OCI-LY3 (cell line): ENCODE measurements at regions not wholly inside any gene's neighbourhood (a gene's known extent, or its start where the extent isn't known, plus 50 kb on each side); places are given as distances from the start of the nearest gene placed in this dataset.

ENCODE experiments used
- H2AFZ ChIP-seq: fragments of 200-600, 300-600 bp; shearing (Covaris generic); 2 replicates; pipeline ENCODE4 v1.6.0; 2014; ENCODE audit warnings: antibody characterized with exemption, low read depth, low read length
- H3K27ac ChIP-seq: fragments of 200-600, 300-600 bp; sonication (generic); 2 replicates; pipeline ENCODE4 v1.5.1; 2014; ENCODE audit warnings: mild to moderate bottlenecking, low read length, moderate library complexity, mixed read lengths
- H3K27me3 ChIP-seq: fragments of 200-600, 300-600 bp; sonication (generic); 2 replicates; pipeline ENCODE4 v1.6.1; 2014; ENCODE audit warnings: low read depth, low read length, mixed read lengths
- H3K36me3 ChIP-seq: fragments of 200-600, 300-600 bp; sonication (generic); replicated peaks from 2 replicates; pipeline ENCODE3; 2014; ENCODE audit warnings: low read depth, low read length, mixed read lengths
- H3K4me1 ChIP-seq: fragments of 300-600, 200-600 bp; sonication (generic); 2 replicates; pipeline ENCODE4 v1.6.1; 2014; ENCODE audit warnings: low read length, mixed read lengths
- H3K4me2 ChIP-seq: fragments of 200-600, 300-600 bp; sonication (generic); 2 replicates; pipeline ENCODE4 v1.6.1; 2014; ENCODE audit warnings: low read length, mixed read lengths
- H3K4me3 ChIP-seq: fragments of 300-600, 200-600 bp; sonication (generic); 2 replicates; pipeline ENCODE4 v1.5.1; 2014; ENCODE audit warnings: antibody characterized with exemption, mild to moderate bottlenecking, low read length, moderate library complexity
- H3K79me2 ChIP-seq: fragments of 300-600, 200-600 bp; shearing (Covaris generic); 2 replicates; pipeline ENCODE4 v1.6.1; 2014; ENCODE audit warnings: mild to moderate bottlenecking, low read length, mixed read lengths
- H3K9ac ChIP-seq: fragments of 300-600, 200-600 bp; shearing (Covaris generic); 2 replicates; pipeline ENCODE4 v1.6.0; 2014; ENCODE audit warnings: mild to moderate bottlenecking, low read length, moderate library complexity
- H3K9me3 ChIP-seq: fragments of 200-600, 300-600 bp; shearing (Covaris generic); 2 replicates; pipeline ENCODE4 v1.6.1; 2014; ENCODE audit warnings: low read length, mixed read lengths; ENCODE audit not compliant: insufficient read depth
- H4K20me1 ChIP-seq: fragments of 200-600, 300-600 bp; sonication (generic); 2 replicates; pipeline ENCODE4 v1.6.1; 2016; ENCODE audit warnings: low read length, mixed read lengths; ENCODE audit not compliant: insufficient read depth
- CTCF ChIP-seq: fragments of 200-600, 300-600 bp; sonication (generic); IDR thresholded peaks from 2 replicates; pipeline ENCODE4 v1.5.1; 2014; ENCODE audit warnings: antibody characterized with exemption, low read length, low read depth
- EZH2phosphoT487 ChIP-seq: fragments of 200-600 bp; shearing (Covaris generic); IDR thresholded peaks from 2 replicates; pipeline ENCODE4 v1.6.1; 2018; ENCODE audit warnings: antibody characterized with exemption, mixed run types, low read depth

GRCh38 chr1:87940421-87940820 is 611.7 kb downstream of the LMO4 start:
- H3K9ac ChIP-seq: no peak overlapping the region
- H3K79me2 ChIP-seq: no peaks in the 10 kb centered on the region
- no peak overlapping the region for H3K4me3 ChIP-seq
- H3K36me3 ChIP-seq: no peaks in the 10 kb centered on the region
- no peak overlapping the region for H2AFZ ChIP-seq
- no peaks in the 10 kb centered on the region for H3K9me3 ChIP-seq
- H3K27me3 ChIP-seq: no peaks in the 10 kb centered on the region
- H3K27ac ChIP-seq: no peak overlapping the region
- TF ChIP-seq EZH2phosphoT487 (no peak), CTCF (no peak)
- no peaks in the 10 kb centered on the region for H4K20me1 ChIP-seq
- H3K4me1 ChIP-seq: no peaks in the 10 kb centered on the region
- H3K4me2 ChIP-seq: no peak overlapping the region

- no peaks in the 10 kb centered on the region for H4K20me1 ChIP-seq
- H2AFZ ChIP-seq: no peak overlapping the region
- H3K4me1 ChIP-seq: no peaks in the 10 kb centered on the region
- no peak overlapping the region for H3K27ac ChIP-seq
- no peaks in the 10 kb centered on the region for H3K79me2 ChIP-seq
- H3K4me2 ChIP-seq: no peak overlapping the region
- H3K36me3 ChIP-seq: no peaks in the 10 kb centered on the region
- no peaks in the 10 kb centered on the region for H3K27me3 ChIP-seq
- TF ChIP-seq CTCF: no peak
- TF ChIP-seq EZH2phosphoT487: no peak
- H3K9ac ChIP-seq: no peak overlapping the region
- no peaks in the 10 kb centered on the region for H3K9me3 ChIP-seq
- H3K4me3 ChIP-seq: no peak overlapping the region
These were observed 612.8 kb downstream of the LMO4 start for GRCh38 chr1:87941337-87941946.

GRCh38 chr1:87942165-87942564 is 613.5 kb downstream of the LMO4 start:
- Histone ChIP-seq H3K4me1 (no peaks in the 10 kb centered on the region), H3K27ac (no peak overlapping the region), H3K79me2 (no peaks in the 10 kb centered on the region), H3K4me2 (no peak overlapping the region), H4K20me1 (no peaks in the 10 kb centered on the region), H3K9me3 (no peaks in the 10 kb centered on the region), H3K9ac (no peak overlapping the region), H2AFZ (no peak overlapping the region), H3K36me3 (no peaks in the 10 kb centered on the region), H3K4me3 (no peak overlapping the region), H3K27me3 (no peaks in the 10 kb centered on the region)
- no peak for TF ChIP-seq CTCF
- TF ChIP-seq EZH2phosphoT487: no peak

- no peak overlapping the region for H2AFZ ChIP-seq
- H3K4me3 ChIP-seq: no peak overlapping the region
- TF ChIP-seq EZH2phosphoT487 (no peak), CTCF (no peak)
- H3K27me3 ChIP-seq: no peaks in the 10 kb centered on the region
- H3K9ac ChIP-seq: no peak overlapping the region
- no peaks in the 10 kb centered on the region for H3K79me2 ChIP-seq
- H3K27ac ChIP-seq: no peak overlapping the region
- H3K4me2 ChIP-seq: no peak overlapping the region
- no peaks in the 10 kb centered on the region for H3K9me3 ChIP-seq
- H3K36me3 ChIP-seq: no peaks in the 10 kb centered on the region
- H3K4me1 ChIP-seq: no peaks in the 10 kb centered on the region
- H4K20me1 ChIP-seq: no peaks in the 10 kb centered on the region
These were observed 621.0 kb downstream of the LMO4 start for GRCh38 chr1:87949711-87950110.
